ENCODE measurements at regions not wholly inside any gene's neighbourhood (a gene's known extent, or its start where the extent isn't known, plus 50 kb on each side); places are given as distances from the start of the nearest gene placed in this dataset.
"Not testable (repeated sequence)": the region's sequence is repeated elsewhere in the genome, so short reads cannot be mapped to it uniquely, and the experiment has no call there.

- intact Hi-C loops (cut with micrococcal nuclease): no loop called here
Observed at GRCh38 chr9:93813221-93814076, 141.7 kb downstream of the BARX1 start.

- intact Hi-C loops (cut with micrococcal nuclease): no loop called here
Observed at GRCh38 chr9:93812410-93812668, 142.8 kb downstream of the BARX1 start.

DNA sequence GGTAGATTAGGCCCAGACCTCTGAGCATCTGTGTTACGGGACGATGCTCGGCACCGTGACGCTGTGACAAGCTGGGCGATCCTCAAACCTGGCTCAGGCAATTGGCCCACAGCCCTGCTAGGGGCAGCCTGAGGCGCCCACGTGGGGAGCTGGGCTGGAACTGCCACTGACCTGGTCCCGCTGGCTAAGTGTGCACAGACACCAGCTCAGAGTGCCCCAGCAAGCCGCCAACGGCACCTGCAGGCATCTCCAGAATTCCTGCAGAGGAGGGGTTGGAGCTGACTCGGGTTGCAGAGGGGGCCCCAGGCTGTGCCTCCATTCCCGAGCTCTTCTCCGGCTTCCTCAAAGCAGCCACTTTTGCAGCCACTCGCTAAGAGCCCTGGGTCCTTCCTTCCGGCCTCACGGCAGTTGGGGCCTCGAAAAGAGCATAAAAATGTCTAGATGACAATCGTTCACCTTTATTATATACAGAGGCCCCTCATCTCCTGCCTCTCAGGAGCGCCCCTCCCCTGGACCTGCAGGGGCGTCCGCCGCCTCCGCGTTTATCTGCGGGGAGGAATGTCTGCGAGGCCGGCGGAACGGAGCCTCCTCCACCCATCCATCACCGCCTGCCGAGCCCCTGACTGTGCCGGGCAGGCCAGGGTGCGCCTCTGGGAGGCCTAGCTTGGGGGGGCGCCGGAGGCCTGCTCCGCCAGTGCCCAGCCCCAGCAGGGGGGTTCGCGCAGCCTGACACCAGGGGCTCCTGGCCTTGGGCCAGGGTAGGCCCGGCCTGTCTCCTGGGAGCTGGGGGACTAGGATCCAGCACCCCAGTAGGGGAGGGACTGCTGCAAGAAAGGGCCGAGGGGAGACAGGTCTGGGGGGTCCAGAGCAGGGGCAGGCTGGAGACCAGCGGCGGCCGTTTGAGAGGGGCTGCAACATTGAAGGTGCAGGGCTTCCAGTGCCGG lies 144.9 kb downstream of the BARX1 start:
- intact Hi-C loops (cut with micrococcal nuclease): no loop called here

GRCh38 chr9:93809204-93809940 lies 145.8 kb downstream of the BARX1 start:
- intact Hi-C loops (cut with micrococcal nuclease): no loop called here

- intact Hi-C loops (cut with micrococcal nuclease): no loop called here
Observed at GRCh38 chr9:93808115-93809029, 146.8 kb downstream of the BARX1 start.

DNA sequence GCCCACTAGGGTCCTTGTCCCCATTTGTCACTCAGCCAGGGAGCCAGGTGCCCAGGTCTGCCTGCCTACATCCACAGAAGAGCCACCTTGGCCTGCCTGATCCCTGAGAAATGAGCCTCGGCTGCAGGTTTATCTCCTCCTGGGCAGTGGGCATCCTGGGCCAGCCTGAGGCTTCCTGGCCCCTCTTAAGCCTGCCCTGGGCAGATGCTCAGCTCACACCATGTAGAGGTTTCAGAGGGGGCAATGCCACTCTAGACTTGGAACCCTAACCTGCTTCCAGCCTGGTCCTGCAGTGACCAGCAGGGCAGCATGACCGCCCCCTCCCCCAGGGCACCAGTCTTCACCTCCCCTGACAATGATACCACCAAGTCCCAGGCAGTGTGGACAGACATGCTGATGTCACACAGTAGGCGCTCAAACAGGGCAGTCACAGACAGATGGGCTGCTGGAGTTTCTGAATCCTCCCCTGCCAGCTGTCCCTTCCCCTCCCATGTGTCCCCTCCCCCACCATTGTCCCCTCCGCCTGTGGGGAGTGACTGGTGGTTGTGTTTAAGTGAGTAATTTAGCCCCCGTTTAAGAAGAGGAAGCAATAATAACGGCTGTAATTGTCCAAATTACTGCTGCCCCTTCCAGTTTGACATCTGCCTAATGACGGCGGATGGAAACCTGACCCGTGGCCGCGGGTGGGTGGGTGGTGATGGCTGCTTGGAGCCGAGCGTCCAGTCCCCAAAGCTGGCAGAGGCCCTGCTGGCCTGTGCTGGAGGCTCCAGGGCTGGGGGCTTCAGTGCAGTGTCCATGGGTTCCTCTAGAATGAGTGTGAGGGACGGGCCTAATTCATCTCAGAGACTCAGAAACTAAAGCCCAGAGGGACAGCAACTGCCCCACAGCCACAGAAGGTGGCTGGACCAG lies 147.7 kb downstream of the BARX1 start:
- intact Hi-C loops (cut with micrococcal nuclease): no loop called here

DNA sequence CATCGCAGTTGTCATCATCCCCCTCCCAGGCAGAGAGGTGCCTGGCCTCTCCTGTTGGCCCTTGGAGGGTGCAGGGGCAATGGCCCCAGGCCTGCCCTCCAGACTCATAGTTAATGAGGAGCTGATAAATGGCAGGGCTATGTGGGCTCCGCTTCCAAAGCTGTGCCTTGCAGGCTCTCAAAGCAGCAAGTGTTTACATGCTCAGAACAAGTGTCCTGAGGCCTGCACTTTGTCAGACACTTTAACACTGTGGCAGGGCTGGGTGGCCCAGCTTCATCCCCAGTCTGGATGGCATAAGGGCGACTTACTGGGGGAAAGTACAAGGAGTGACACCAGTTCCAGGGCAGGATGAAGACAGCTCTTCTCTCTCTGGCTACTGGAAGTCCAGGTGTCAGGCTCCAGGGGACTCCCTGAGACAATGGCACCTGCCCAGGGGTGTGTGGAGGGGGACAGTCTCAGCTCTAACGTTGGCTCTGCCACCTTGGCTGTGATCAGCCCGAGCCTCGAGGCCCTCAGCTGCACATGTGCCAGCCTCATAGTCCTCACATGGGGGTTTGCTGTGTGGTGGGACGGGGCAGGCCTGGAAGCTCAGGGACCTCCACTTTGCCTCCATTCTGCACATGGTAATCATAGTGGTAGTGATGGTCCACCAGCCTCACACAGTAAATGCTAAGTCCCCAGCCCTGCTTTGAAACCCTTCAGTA lies 153.4 kb downstream of the BARX1 start:
- intact Hi-C loops (cut with micrococcal nuclease): no loop called here

GRCh38 chr9:93801120-93801519 lies 154.0 kb downstream of the BARX1 start:
- intact Hi-C loops (cut with micrococcal nuclease): no loop called here

DNA sequence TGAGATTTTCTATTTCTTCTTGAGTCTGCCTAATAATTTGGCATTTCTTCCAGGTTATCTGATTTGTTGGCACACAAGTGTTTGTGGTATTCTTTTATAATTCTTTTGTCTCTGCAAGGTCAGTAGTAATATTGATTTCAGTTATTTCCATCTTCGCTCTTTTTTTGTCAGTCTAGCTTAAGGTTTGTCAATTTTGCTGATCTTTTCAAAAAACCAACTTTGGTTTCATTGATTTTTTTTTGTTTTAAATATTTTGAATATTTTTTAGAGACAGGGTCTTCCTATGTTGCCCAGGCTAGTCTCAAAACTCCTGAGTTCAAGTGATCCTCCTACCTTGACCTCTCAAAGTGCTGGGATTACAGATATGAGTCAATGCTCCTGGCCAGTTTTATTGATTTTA lies 162.8 kb downstream of the BARX1 start:
- intact Hi-C loops (cut with micrococcal nuclease): no loop called here

DNA sequence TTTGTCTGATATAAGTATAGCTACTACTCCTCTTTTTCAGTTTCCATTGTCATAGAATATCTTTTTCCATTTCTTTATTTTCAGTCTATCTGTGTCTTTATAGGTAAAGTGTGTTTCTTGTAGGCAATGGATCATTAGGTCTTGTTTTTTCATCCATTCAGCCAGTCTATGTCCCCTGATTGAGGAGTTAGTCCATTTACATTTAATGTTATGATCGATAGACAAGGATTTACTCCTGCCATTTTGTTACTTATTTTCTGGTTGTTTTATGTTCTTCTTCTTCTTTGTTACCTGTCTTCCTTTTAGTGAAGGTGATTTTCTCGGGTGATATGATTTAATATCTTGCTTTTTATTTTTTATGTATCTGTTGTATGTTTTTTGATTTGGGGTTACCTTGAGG lies 169.0 kb downstream of the BARX1 start:
- intact Hi-C loops (cut with micrococcal nuclease): no loop called here

GRCh38 chr9:93776873-93777272 lies 178.3 kb downstream of the BARX1 start:
- intact Hi-C loops (cut with micrococcal nuclease): no loop called here

DNA sequence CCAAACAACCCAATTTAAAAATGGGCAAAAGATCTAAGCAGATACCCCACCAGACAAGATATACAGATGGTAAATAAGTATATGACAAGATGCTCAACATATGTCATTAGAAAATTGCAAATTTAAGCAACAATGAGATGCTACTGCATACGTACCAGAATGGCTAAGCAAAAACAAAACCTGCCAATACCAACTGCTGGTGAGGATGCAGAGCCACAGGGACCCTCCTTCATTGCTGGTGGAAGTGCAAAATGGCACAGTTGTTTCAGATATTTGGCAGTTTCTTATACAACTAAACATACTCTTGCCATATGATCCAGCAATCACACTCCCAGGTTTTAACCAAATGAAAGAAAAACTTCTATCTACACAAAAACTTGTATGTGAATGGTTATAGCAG lies 178.9 kb downstream of the BARX1 start:
- intact Hi-C loops (cut with micrococcal nuclease): no loop called here

- intact Hi-C loops (cut with micrococcal nuclease): no loop called here
Observed at GRCh38 chr9:93774331-93775102, 180.6 kb downstream of the BARX1 start.

GRCh38 chr9:93771276-93771675 lies 183.9 kb downstream of the BARX1 start:
- intact Hi-C loops (cut with micrococcal nuclease): no loop called here

DNA sequence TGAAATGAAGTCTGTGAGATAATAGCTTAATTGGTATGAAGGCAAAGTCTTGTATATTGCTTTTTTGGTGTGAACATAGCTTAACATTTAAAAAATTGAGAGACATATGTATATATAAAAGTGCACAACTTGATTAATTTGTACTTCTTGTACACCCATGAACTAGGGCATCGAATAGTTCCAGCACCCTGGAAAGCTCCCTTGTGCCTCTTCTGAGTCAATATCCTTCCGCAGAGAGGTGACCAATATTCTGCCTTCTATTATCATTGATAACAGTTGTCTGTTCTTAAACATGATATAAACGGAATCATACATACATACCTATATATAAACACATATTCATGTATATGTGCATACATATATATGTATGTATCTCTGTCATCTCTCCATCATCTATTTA lies 185.4 kb downstream of the PHF2 start:
- intact Hi-C loops (cut with micrococcal nuclease): no loop called here

DNA sequence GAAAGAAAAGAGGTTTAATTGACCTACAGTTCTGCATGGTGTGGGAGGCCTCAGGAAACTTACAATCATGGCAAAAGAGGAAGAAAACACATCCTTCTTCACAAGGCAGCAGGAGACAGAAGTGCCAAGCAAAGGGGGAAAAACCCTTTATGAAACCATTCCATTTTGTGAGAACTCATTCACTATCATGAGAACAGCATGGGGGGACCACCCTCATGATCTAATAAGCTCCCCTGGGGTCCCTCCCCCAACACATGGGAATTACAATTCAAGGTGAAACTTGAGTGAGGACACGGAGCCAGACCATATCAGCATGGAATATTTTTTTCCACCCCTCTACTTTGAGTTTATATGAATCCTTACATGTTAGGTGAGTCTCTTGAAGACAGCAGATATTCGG lies 173.7 kb downstream of the PHF2 start:
- intact Hi-C loops (cut with micrococcal nuclease): no loop called here

DNA sequence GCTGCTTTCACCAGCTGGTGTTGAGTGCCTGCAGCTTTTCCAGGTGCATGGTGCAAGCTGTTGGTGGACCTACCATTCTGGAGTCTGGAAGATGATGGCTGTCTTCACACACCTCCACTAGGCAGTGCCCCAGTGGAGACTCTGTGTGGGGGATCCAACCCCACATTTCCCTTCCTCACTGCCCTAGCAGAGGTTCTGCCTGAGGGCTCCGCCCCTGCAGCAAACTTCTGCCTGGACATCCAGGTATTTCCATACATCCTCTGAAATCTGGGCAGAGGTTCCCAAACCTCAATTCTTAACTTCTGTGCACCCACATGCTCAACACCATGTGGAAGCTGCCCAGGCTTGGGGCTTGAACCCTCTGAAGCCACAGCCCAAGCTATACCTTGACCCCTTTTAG lies 172.4 kb downstream of the PHF2 start:
- intact Hi-C loops (cut with micrococcal nuclease): not testable (repeated sequence)

- intact Hi-C loops (cut with micrococcal nuclease): no loop called here
Observed at GRCh38 chr9:93731963-93732362, 155.6 kb downstream of the PHF2 start.

Data from T-helper 2 cell treated with Interferon-gamma antibody and Interleukin-4, amounts not matched to agents 100 ng/mL and 5 ng/mL, for 36 hours (primary cell).